Activated naive CD4-positive, alpha-beta T cell treated with anti-CD3 and anti-CD28 coated beads, Interleukin-2, amount 50 U/mL, for 16 hours (primary cell): ENCODE measurements at regions not wholly inside any gene's neighbourhood (a gene's known extent, or its start where the extent isn't known, plus 50 kb on each side); places are given as distances from the start of the nearest gene placed in this dataset.

Experiments
- DNase-seq: peaks from one replicate; pipeline ENCODE4 v3.0.0-alpha.2; 2020

DNA sequence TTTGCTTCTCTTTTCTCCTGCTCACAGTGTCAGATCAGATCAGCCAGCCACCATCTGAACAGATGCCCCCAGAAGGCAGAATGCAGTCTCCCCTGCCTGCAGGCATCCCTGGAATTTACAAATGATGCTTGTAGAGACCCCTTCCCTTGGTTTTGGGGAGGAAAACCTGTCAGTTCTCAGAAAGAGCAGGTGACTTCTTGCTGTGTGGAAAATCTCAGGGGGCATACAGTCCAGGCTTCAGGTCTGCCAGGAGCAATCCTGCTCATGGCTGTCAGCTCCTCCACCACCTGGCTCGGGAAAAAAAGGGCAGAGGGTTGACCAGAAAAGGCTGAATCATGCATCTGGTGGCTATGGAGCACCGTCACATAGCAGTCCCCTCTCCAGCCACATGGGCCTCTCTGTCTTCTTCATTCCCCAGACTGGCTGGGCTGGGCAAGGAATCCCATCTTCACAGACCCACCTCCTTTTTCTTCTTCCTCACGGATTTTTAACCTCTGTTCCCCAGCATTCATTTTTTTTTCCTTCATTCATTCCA is 107.0 kb downstream of the KCNF1 start:
- DNase-seq: no peak

DNA sequence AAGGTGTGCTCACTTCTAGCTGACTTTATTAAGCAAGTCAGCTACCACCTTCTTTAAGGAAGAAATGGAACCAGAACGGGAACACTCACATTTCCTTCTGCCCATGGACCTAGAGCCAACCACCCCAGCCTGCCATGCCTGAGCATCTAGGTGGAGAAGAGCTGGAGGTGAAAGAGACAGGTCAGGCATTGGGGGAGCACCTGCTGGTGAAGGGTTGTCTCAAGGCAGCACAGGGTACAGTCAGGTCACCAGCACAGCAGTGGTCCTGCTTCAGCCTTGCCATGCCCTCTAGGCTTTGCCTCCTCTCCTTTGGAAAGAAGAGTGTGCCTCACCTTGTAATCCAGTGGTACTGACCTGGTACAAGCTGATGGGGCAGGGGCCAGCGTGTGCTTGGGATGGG is 107.9 kb downstream of the KCNF1 start:
- DNase-seq: no peak

DNA sequence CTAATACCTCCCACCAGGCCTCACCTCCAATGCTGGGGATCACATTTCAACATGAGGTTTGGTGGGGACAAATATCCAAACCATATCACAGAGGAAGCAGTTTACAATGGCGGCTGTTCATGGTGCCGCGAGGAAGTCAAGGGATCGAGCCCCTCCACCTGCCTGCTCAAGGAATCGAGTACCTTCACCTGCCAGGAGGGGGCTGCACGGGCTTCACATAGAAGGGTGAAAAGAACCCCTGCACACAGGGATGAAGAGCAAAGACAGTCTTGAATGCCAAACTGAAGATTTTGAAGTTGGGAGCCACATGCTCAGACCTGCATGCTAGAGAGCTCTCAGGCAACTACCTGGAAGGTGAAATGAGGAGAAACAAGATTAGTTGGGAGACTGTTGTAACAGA is 110.3 kb downstream of the KCNF1 start:
- no peak for DNase-seq

DNA sequence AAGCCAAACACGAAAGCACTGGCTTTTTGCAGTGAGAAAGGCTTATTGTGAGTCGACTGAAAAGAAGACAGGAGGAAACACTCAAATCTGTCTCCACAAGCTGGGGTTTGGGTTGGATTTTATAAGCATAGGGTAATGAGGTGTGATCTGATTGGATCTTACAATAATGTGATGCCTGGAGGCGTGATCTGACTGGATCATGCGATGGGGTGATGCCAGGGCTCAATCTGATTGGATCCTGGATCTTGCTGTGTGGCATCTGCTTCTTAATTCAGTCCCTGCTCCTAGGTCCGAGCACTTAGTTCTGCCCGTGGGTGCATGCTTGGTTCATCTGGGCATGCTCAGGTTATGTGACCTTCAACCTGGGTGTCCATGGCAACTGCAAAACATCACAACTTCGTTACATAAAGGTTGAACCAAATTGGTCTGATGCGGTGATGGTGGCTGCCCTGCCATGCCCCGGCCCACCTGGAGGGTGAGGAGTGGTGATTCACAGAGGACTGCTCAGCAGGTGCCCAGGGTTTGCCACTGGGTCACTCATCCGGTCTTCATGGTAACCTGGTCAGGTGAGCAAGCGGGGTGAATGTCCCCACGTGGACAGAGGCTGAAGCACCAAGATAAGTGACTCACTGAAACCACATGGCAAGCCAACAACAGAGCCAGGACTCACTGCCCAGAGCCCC is 111.0 kb downstream of the KCNF1 start:
- no peak for DNase-seq

DNA sequence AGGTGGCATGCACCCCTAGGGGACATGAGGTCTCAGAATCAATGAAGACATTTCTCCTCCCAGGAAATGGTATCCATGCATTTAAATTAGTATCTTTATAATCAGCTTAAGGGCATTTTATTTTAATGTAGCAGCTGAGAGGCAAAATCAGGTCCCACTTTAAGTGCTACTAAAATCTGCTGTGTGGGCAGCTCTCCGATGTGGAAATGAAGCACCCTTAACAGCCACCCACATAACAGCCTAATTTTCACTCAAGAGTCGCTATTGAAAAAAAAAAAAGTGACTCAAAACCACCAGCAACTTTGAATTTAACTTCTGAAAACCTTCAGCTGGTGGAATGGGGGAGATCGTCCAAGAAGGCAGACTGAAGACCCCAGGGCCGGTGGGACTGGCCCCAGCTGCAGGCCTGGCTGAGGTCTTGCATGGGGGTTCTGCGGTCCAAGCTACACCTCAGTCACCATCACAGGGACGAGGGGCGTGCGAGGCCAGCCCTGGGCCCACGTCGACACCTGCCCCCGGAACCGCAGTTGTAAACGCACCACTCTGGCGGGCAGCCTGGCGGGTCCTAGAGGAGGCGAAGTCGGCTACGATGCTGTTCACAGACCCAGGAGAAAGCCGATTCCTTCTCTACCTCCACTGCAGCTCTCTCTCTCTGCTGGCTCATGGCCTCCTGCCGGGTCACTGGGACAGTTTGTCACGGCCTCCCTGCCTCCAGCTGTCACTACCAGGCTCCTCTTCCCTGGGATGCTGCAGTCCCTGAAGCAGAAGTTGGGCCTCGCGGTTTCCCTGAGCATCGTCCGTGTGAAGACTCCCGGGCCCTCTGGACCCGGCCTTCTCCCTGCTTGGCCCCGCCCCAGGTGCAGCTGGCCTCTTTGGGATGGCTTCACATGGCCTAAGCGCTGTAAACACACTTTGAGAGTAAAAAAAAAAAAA is 111.9 kb downstream of the KCNF1 start:
- no peak for DNase-seq

DNA sequence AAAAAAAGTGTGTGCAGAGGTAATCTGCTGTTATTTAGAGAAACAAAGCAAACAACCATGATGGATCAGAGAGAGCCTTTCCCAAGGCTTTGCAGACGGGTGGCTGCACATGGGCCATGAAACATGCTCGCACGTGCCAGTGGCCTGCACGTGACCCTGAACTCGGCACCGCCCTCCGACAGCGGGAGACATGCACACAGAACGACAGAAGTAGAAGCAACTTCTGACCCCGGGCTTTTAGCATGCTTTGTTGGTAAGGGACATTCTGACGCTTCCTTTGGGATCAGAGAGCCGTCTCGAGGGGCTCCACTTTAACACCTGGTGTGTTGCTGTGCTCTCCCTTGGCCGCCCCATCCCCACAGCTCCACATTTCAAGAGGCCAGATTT is 112.5 kb downstream of the KCNF1 start:
- no peak for DNase-seq

DNA sequence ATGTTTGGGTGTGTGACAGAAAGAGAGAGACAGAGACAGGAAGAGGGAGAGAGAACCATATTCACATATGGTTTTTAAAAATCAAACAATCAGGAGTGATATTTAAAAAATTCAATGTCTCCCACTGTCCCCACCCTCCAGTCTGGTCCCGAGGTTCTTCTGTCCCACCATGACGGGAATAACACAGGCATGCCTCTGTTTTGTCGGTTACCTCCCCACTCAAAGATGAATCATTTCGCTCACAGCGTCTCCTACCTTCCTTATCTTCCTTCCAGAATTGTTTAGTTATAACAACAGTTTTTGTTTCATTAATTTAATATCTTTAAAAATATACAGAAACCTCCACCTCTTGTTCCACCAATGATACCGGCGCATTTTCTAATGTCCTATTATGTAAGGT is 113.0 kb downstream of the KCNF1 start:
- no peak for DNase-seq

DNA sequence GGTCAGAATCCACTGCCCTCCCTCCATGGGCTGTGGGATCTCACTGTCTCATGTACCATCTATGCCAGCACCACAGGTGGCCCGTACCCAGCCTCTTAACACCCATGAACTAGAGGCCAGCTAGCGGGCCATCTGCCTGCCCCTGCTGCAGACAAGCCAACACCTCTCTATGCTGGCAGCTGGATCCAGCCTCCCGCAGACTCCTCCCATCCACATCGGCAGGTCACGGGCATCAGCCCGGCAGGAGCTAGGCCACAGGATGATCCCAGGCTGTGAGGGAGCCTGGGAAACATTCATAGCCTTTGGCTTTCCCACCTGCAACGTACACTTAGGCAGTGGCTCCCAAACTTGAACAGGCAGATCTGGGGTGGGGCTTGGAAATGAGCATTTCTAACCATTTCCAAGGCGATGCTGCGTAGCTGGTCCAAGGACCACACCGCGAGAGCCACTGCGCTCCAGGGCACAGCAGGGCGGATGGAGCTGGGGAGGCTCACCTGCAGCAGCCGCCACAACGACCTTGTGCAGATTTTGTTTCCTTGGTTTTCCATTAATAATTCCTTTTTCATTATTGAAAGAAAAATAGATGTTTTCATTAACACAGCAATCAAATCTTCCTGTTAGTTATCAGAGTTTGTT is 114.7 kb downstream of the KCNF1 start:
- no peak for DNase-seq

DNA sequence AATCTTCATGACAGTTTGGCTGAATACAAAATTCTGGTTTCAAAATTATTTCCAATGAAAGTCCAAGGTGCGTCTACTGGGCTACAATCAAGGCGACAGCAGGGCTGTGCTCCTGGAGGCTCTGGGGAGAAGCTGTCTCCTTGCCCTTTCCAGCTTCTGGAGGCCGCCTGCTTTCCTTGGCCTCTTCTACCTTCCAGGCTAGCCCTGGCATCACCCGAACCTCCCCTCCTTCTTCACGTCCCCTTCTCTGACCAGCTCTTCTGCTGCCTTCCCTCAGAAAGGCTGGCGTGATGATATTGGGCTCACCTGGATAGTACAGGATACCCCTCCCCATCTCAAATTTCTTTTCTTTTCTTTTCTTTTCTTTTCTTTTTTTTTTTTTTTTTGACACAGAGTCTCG is 115.5 kb downstream of the KCNF1 start:
- no peak for DNase-seq

DNA sequence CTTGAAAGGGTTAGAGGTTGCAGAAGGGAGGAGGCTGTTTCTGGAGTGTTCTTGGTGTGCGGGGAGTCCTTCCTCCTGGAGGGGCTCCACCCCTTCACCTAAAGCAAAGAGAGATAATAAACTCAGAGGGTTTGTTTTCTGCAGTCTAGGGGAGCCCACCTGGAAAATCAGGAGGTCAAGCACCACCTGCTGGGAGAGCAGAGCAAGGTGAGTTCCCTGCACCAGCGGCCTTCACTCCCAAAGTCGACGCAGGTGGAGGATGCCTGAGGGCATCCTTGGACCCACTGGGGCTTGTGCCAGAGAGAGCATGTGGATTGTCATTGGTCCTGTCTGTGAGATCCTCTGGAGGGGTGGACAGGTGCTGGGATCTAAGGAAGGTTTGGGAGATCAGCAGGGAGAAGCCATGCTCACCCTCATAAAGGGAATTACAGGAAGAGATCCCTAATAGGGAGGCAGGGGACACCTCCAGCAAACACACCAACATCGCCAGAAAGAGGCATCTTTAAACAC is 116.7 kb downstream of the KCNF1 start:
- no peak for DNase-seq

DNA sequence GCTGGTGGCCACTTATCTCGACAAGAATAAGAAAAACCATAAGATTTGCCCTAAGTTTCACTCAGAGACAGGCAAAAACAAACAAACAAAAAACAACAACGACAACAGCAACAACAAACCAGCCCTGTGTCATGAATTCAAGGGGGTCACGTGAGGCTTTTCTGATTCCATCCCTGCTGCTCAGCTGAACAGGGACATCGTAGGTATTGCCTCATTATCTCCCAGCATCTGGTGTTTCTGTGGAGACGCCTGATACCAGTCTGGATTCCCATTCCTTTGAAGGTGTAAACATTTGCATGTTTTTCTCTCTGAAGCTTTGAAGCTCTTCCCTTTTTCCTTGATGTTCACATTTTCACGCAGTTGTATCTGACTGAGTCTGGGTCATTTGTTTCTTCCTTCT is 117.4 kb downstream of the KCNF1 start:
- DNase-seq: no peak

DNA sequence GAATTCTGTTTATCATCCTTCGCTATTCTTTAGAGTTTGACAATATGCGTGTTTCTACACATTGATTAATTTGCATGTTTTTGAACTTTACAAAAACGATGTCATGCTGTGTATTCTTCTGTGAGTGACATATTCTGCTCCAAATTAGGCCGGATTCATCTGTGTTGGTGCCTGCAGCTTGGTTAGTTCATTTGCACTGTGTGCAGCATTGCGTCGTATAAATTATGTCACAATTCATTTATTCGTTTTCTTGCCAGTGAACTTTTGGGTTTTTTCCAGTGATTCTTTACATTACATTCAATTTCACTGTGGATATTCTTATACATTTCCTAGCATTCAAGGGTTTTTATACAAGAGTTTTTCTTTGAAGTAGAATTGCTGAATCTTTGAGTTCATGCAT is 118.3 kb downstream of the KCNF1 start:
- DNase-seq: no peak

DNA sequence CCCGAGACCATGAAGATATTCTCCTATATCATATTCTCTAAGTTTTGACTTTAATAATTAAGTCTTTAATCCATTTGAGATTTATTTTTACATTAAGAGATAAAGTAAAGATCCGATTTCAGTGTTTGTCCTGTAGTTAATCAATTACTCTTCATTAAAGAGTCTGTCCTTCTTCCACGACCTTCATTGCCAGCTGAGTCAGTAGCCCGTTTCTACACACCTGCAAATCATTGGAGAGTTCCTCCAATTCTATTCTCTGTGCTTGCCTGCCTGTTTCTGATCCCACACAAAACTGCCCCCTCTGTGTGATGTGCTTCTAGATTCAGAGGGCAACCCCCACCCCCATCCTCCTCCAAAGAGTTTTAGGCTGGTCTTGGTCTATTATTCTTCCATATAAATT is 119.2 kb downstream of the KCNF1 start:
- DNase-seq: no peak

DNA sequence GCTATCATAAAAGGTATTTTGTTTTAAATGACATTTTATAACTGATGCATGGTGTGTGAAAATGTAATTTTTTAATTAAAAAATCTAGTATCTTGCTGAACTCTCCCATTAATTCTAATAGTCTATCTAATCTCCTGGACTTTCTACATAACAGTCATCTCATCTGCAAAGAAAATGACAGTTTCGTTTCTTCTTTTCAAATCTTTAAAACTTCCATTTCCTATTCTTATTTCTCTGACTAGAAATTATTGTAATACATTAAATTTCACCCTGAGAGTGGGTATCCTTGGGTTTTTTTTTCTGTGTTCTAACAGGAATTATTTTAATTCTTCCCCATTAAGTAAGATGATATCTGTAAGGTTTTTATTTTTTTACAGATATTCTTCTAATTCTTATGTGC is 120.1 kb downstream of the KCNF1 start:
- no peak for DNase-seq

DNA sequence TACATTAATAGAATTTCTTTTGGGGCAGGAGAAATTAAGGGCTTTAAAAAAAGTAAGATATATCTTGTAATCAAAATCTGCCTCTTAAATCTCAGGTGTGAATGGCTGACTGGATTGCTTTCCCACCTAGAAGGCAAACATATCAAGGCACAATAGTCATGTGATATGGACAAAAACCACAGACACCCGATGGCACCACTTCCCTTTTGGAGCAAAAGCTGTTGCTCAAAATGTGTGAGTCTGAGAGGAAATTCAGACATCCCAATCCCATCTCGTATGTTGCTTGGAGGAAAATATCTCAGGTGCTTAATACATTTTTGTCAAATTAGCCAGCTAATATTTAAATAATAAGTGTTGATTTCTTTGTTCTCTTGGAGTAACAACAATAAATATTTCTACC is 120.7 kb downstream of the KCNF1 start:
- no peak for DNase-seq

DNA sequence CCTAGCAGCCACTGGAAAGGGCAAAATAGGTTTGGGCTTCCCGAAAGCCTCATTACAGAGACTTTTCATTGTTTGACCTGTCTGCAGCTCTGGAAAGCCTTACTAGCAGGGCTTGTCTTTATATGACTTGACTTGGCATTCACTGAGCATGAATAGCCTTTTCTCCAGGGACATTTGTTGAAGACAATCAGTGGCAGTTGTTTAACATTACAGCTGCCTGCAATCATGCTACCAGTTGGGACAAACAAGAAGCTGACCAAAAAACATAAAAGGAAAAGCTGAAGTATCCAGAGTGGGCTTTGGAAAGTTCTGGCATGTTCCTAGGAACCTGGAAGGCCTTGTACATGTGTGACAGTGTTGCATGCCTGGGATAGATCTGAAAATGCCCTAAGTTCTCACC is 121.4 kb downstream of the KCNF1 start:
- no peak for DNase-seq

DNA sequence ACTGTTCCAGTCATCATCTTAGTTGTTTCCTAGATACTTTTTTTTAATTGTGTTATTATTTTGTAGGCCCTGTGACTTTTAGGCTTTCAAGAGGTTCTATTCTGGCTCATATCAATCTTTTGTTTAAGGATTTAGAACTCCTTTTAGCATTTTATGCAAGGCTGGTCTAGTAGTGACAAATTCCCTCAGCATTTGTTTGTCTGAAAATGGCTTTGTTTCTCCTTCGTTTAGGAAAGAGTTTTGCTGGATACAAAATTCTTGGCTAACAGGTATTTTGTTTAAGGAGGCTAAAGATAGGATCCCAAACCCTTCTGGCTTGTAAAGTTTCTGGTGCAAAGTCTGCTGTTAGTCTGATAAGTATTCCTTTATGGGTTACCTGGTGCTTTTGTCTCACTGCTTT is 116.6 kb upstream of the SLC66A3 start:
- DNase-seq: no peak

DNA sequence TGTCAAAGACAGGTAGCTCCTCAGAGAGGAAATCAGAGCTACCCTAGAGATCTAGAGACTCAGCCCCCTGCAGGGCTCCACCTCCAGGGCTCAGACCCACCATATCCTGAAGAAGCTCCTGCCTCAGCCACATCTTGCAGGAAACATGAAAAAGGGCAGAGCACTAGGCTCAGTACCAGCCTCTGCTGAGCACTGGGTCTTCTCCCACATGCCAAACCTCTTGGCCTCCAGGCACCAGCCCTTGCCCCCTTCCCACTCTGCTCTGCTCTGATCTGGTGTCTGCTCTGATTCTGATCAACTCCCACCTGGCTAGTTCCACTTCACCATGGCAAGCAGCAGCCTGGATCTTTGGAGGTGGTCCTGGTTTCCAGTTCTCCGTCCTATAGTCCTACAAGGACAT is 114.3 kb upstream of the SLC66A3 start:
- no peak for DNase-seq

DNA sequence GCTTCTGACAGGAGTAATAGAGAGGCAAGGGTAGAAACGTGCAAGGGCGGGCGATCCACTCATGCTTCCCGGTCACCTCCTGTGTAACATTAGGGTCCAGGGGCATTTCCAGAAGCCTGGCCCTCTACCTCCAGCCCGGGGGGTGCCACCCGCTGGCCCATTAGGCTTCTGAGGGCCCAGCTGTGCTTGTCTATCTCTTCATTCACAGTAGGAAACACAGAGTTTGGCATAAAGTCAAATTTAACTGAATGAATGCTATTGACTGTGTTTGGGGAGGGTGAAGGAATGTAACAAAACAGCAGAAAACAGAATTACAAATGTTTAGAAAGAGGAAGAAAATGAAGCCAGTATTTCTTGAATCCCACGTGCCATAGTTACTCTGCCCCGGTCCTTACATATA is 112.4 kb upstream of the SLC66A3 start:
- no peak for DNase-seq

DNA sequence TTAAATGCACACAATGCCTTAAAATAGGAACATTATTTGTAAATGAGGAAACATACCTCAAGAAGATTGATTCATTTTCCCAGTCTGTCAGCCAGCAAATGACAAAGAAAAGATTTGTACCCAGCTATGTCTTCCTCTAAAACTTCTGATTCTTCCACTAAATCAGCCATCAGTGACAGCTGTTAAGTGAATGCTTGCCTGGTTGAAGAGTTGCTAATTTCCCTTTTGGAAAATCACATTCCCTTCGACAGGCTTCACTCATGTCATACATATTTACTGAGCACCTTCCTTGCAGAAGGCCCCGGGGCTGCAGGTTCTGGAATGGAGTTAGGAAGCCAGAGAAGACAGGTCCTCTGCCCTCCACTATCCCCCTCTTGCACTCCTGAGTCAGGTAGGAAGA is 112.0 kb upstream of the SLC66A3 start:
- no peak for DNase-seq

DNA sequence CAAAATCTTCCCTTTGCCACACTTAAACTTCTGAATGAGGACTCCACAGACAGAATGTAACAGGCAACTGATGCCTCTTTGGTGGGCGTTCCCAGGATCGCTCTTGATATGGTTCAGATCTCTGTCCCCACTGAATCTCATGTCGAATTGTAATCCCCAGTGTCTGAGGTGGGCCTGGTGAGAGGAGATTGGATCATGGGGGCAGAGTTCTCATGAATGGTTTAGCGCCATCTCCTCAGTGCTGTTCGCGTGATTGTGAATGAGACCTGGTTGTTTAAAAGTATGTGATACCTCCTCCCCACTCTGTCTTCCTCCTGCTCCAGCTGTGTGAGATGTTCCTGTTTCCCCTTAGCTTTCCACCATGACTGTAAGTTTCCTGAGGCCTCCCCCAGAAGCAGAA is 111.1 kb upstream of the SLC66A3 start:
- no peak for DNase-seq

DNA sequence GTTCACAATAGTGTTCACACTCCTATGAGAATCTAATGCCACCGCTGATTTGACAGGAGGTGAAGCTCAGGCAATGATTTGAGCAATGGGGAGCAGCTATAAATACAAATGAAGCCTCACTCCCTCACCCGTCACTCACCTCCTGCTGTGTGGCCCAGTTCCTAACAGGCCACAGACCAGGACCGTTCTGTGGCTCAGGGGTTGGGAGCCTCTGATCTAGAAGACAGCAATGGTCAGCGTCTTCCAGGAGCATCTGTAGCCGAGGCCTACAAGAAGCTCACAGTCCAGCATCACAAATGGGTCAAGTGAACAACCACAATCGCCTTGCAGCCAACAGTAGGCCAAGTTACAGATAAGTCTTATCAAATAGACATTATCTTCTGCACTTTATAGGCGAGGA is 110.0 kb upstream of the SLC66A3 start:
- DNase-seq: no peak

DNA sequence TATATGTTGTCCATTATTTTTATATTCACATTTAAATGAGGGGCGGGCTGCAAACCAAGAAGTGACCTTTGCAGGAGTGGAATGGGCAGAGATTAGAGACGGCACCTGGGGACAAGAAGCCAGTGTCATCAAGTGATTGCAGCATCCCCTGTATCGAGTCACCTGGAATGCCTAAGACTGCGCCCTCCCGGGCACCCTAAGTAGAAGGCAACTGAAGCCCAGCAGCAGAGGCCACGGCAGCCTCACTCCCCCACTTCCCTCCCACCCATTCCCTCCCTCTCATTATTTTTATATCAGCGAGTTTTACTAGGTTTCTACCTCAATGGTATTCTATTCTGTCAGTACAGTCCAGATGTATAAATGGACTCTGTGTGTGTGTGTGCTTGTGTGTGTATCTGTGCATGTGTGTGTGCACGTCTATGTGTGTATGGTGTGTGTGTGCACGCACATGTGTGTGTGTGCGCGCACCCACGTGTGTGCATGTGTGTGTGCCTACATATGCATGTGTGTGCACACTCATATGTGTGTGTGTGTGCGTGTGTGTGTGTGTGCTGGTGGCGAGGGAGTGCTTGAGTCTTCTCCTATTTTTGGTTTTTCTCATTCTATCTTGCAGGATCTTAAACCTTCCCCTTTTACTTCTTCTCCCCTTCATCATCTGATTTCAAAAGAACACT is 106.8 kb upstream of the SLC66A3 start:
- no peak for DNase-seq
